ENCODE measurements at regions not wholly inside any gene's neighbourhood (a gene's known extent, or its start where the extent isn't known, plus 50 kb on each side); places are given as distances from the start of the nearest gene placed in this dataset.

GRCh38 chr2:217011576-217011975 lies 151.7 kb upstream of the TNP1 start:
- no peak for TF ChIP-seq CTCF (IDR thresholded peaks at IDR 0.05; ENCODE audit: low read depth, low read length, poor library complexity, severe bottlenecking)
- no peak for TF ChIP-seq EZH2phosphoT487 (IDR thresholded peaks at IDR 0.05; ENCODE audit: borderline replicate concordance, low read length)

All from DOHH2 (cell line).